Peyer's patch (tissue), 4 donors: ENCODE measurements at regions not wholly inside any gene's neighbourhood (a gene's known extent, or its start where the extent isn't known, plus 50 kb on each side); places are given as distances from the start of the nearest gene placed in this dataset.

Source experiments
- DNase-seq, 3 donors: peaks; one replicate each; pipeline ENCODE4 v3.0.0-alpha.2; 2017 to 2019
- H3K27ac ChIP-seq, 4 donors: fragments of 200-600 bp; sonication (generic); one replicate each; pipeline ENCODE4 v1.5.1; 2016 to 2019
- H3K27me3 ChIP-seq, 2 donors: fragments of 200-600 bp; sonication (generic); one replicate each; pipeline ENCODE4 v1.5.1; 2019
- H3K36me3 ChIP-seq, 3 donors: fragments of 200-600 bp; sonication (generic); one replicate each; pipeline ENCODE4 v1.5.1; 2016 to 2019
- H3K4me1 ChIP-seq, 4 donors: fragments of 200-600 bp; sonication (generic); one replicate each; pipeline ENCODE4 v1.5.1; 2016 to 2019
- H3K4me3 ChIP-seq, 4 donors: fragments of 200-600 bp; sonication (generic); 1 replicate in 3 of 4; 2 replicates in 1 of 4; pipeline ENCODE4 v1.5.1; 2016 to 2019; ENCODE audit warnings: mild to moderate bottlenecking in 1 of 4
- H3K9me3 ChIP-seq, 4 donors: fragments of 200-600 bp; sonication (generic); one replicate each; pipeline ENCODE4 v1.5.1; 2016 to 2019; ENCODE audit warnings: mild to moderate bottlenecking in 1 of 4
- CTCF ChIP-seq, 6 experiments: fragments of 450-650 bp in 4 of 6; fragments of 200-600 bp in 2 of 6; sonication (generic) in 1 of 6; IDR thresholded peaks; one replicate each; pipeline ENCODE4 v1.5.1; 2017 to 2019; ENCODE audit warnings: antibody characterized with exemption in 6 of 6, mild to moderate bottlenecking in 3 of 6, moderate library complexity in 1 of 6
- POLR2A ChIP-seq, 2 donors: fragments of 450-650 bp; IDR thresholded peaks; one replicate each; pipeline ENCODE4 v1.5.1; 2017; ENCODE audit warnings: antibody characterized with exemption in 2 of 2, mild to moderate bottlenecking in 2 of 2, moderate library complexity in 2 of 2

- Histone ChIP-seq H3K4me1 (no peaks in the 10 kb centered on the region), H3K4me3 (no peak overlapping the region), H3K27me3 (no peaks in the 10 kb centered on the region), H3K27ac (no peak overlapping the region), H3K36me3 (no peaks in the 10 kb centered on the region), H3K9me3 (no peaks in the 10 kb centered on the region)
- DNase-seq: no peak
- no peak for TF ChIP-seq CTCF (IDR thresholded peaks at IDR 0.05)
- no peak for TF ChIP-seq POLR2A (IDR thresholded peaks at IDR 0.05)
These were observed 504.9 kb downstream of the VRK1 start for GRCh38 chr14:97301931-97302559.

- Histone ChIP-seq H3K27me3 (no peaks in the 10 kb centered on the region), H3K4me3 (no peak overlapping the region), H3K27ac (no peak overlapping the region), H3K4me1 (no peaks in the 10 kb centered on the region), H3K36me3 (no peaks in the 10 kb centered on the region), H3K9me3 (no peaks in the 10 kb centered on the region)
- no peak for DNase-seq
- TF ChIP-seq CTCF (IDR thresholded peaks at IDR 0.05) (no peak), POLR2A (IDR thresholded peaks at IDR 0.05) (no peak)
These were observed 509.1 kb downstream of the VRK1 start for GRCh38 chr14:97306133-97306759.

GRCh38 chr14:97306760-97307246 is 509.6 kb downstream of the VRK1 start:
- DNase-seq: no peak
- no peak overlapping the region for H3K4me3 ChIP-seq
- H3K4me1 ChIP-seq: no peaks in the 10 kb centered on the region
- H3K9me3 ChIP-seq: no peaks in the 10 kb centered on the region
- TF ChIP-seq POLR2A (IDR thresholded peaks at IDR 0.05) (no peak), CTCF (IDR thresholded peaks at IDR 0.05) (no peak)
- H3K36me3 ChIP-seq: no peaks in the 10 kb centered on the region
- no peaks in the 10 kb centered on the region for H3K27me3 ChIP-seq
- H3K27ac ChIP-seq: no peak overlapping the region

- no peak overlapping the region for H3K4me3 ChIP-seq
- H3K36me3 ChIP-seq: no peaks in the 10 kb centered on the region
- no peaks in the 10 kb centered on the region for H3K27me3 ChIP-seq
- no peak for TF ChIP-seq POLR2A (IDR thresholded peaks at IDR 0.05)
- TF ChIP-seq CTCF (IDR thresholded peaks at IDR 0.05): no peak
- no peak overlapping the region for H3K27ac ChIP-seq
- H3K4me1 ChIP-seq: no peaks in the 10 kb centered on the region
- no peak for DNase-seq
- peaks cover 0 to 4% (median 0%) of the 10 kb centered on the region in 4 donors for H3K9me3 ChIP-seq
These were observed 514.2 kb downstream of the VRK1 start for GRCh38 chr14:97311411-97311810.

- no peak overlapping the region for H3K4me3 ChIP-seq
- TF ChIP-seq CTCF (IDR thresholded peaks at IDR 0.05) (no peak), POLR2A (IDR thresholded peaks at IDR 0.05) (no peak)
- no peak for DNase-seq
- H3K27ac ChIP-seq: no peak overlapping the region
- no peaks in the 10 kb centered on the region for H3K36me3 ChIP-seq
- H3K9me3 ChIP-seq: peaks cover 0 to 4% (median 0%) of the 10 kb centered on the region in 4 donors
- H3K27me3 ChIP-seq: no peaks in the 10 kb centered on the region
- H3K4me1 ChIP-seq: no peaks in the 10 kb centered on the region
These were observed 515.7 kb downstream of the VRK1 start for GRCh38 chr14:97312910-97313309.
